MM.1S (cell line): ENCODE measurements at regions not wholly inside any gene's neighbourhood (a gene's known extent, or its start where the extent isn't known, plus 50 kb on each side); places are given as distances from the start of the nearest gene placed in this dataset.

Experiments
- EZH2 ChIP-seq: fragments of 300-600 bp; sonication (generic); optimal IDR thresholded peaks from 2 replicates; pipeline ENCODE3; 2017; ENCODE audit warnings: low read depth, mild to moderate bottlenecking, antibody characterized with exemption, low read length, mixed read lengths
- EZH2phosphoT487 ChIP-seq: fragments of 300-600 bp; sonication (generic); IDR thresholded peaks from 2 replicates; pipeline ENCODE4 v1.6.1; 2018; ENCODE audit warnings: antibody characterized with exemption, low read length
- TF ChIP-seq, protein P1 (sequence below): fragments of 300-600 bp; sonication (generic); IDR thresholded peaks from 2 replicates; pipeline ENCODE4 v1.5.1; 2016; ENCODE audit warnings: antibody characterized with exemption, low read length, mixed read lengths

DNA sequence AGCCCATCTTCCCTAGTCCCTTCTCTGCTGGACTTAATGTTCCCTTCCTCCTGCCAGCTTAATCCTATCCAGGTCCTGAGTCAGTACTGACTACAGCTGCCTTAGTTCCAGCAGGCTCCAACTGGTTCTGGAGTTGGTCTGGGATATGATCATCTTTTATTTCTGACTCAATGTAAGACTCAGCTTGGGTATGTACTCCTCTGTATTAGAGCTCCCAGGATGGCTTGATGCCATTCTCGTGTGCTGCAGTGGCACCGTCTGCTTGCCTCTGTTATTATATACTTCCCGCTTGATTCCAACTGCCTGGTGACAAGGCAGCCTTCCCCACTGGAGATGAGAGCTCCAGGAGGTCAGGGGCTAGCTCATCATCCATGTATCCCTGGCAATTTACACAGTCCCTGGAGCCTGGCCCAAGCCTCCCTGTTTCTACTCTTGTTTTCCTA, 164.4 kb upstream of the DPT start:
- TF ChIP-seq, protein P1, sequence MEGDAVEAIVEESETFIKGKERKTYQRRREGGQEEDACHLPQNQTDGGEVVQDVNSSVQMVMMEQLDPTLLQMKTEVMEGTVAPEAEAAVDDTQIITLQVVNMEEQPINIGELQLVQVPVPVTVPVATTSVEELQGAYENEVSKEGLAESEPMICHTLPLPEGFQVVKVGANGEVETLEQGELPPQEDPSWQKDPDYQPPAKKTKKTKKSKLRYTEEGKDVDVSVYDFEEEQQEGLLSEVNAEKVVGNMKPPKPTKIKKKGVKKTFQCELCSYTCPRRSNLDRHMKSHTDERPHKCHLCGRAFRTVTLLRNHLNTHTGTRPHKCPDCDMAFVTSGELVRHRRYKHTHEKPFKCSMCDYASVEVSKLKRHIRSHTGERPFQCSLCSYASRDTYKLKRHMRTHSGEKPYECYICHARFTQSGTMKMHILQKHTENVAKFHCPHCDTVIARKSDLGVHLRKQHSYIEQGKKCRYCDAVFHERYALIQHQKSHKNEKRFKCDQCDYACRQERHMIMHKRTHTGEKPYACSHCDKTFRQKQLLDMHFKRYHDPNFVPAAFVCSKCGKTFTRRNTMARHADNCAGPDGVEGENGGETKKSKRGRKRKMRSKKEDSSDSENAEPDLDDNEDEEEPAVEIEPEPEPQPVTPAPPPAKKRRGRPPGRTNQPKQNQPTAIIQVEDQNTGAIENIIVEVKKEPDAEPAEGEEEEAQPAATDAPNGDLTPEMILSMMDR = no peak
- TF ChIP-seq EZH2 = no peak
- no peak for TF ChIP-seq EZH2phosphoT487
